ENCODE measurements at regions not wholly inside any gene's neighbourhood (a gene's known extent, or its start where the extent isn't known, plus 50 kb on each side); places are given as distances from the start of the nearest gene placed in this dataset.
"Not testable (repeated sequence)": the region's sequence is repeated elsewhere in the genome, so short reads cannot be mapped to it uniquely, and the experiment has no call there.

- not testable (repeated sequence) for TF ChIP-seq CTCF, POLR2A (IDR thresholded peaks at IDR 0.05)
Observed at GRCh38 chr5:176061269-176061622, 93.1 kb upstream of the THOC3 start.

All from Peyer's patch (tissue), 4 donors.